H9 (cell line): ENCODE measurements at regions not wholly inside any gene's neighbourhood (a gene's known extent, or its start where the extent isn't known, plus 50 kb on each side); places are given as distances from the start of the nearest gene placed in this dataset.

ENCODE experiments used
- DNase-seq: peaks from one replicate; pipeline ENCODE4 v3.0.0-alpha.2; 2017
- H2AFZ ChIP-seq: one replicate; pipeline ENCODE4 v1.6.1; 2013; ENCODE audit warnings: mild to moderate bottlenecking, low read length, control low read depth, moderate library complexity
- H2AK5ac ChIP-seq: 2 replicates; pipeline ENCODE4 v1.6.1; 2013; ENCODE audit warnings: low read length, control low read depth, mixed read lengths; ENCODE audit not compliant: insufficient read length
- H2BK120ac ChIP-seq: one replicate; pipeline ENCODE4 v1.6.1; 2013; ENCODE audit warnings: low read depth, mild to moderate bottlenecking, low read length, control low read depth, inconsistent platforms; ENCODE audit not compliant: poor library complexity, severe bottlenecking
- H2BK12ac ChIP-seq: 2 replicates; pipeline ENCODE4 v1.6.1; 2013; ENCODE audit warnings: low read length, control low read depth, mixed read lengths, low read depth; ENCODE audit not compliant: insufficient read length
- H2BK15ac ChIP-seq: 2 replicates; pipeline ENCODE4 v1.6.1; 2013; ENCODE audit warnings: low read depth, low read length, control low read depth
- H2BK20ac ChIP-seq: one replicate; pipeline ENCODE4 v1.6.1; 2013; ENCODE audit warnings: low read depth, mild to moderate bottlenecking, low read length, control low read depth, inconsistent platforms; ENCODE audit not compliant: poor library complexity, severe bottlenecking
- H2BK5ac ChIP-seq: 2 replicates; pipeline ENCODE4 v1.6.1; 2013; ENCODE audit warnings: low read length, control low read depth, mixed read lengths; ENCODE audit not compliant: insufficient read length
- H3K14ac ChIP-seq: 2 replicates; pipeline ENCODE4 v1.6.1; 2013; ENCODE audit warnings: low read length, control low read depth; ENCODE audit not compliant: insufficient read depth
- H3K18ac ChIP-seq: 2 replicates; pipeline ENCODE4 v1.6.1; 2013; ENCODE audit warnings: low read depth, mild to moderate bottlenecking, mixed read lengths, low read length, control low read depth; ENCODE audit not compliant: insufficient read length
- H3K23ac ChIP-seq: 2 replicates; pipeline ENCODE4 v1.6.1; 2013; ENCODE audit warnings: low read length, control low read depth, mixed read lengths, low read depth; ENCODE audit not compliant: insufficient read length
- H3K23me2 ChIP-seq: 2 replicates; pipeline ENCODE4 v1.6.1; 2013; ENCODE audit warnings: low read depth, mild to moderate bottlenecking, mixed read lengths, low read length, control low read depth; ENCODE audit not compliant: insufficient read length, poor library complexity, severe bottlenecking
- H3K27ac ChIP-seq: 2 replicates; pipeline ENCODE4 v1.5.1; 2013; ENCODE audit warnings: low read length, control low read depth, mixed read lengths, low read depth; ENCODE audit not compliant: insufficient read length
- H3K27me3 ChIP-seq: 2 replicates; pipeline ENCODE4 v1.6.1; 2013; ENCODE audit warnings: low read length, control low read depth, inconsistent platforms; ENCODE audit not compliant: insufficient read depth
- H3K4ac ChIP-seq: 2 replicates; pipeline ENCODE4 v1.6.1; 2013; ENCODE audit warnings: low read depth, mild to moderate bottlenecking, control low read depth, inconsistent platforms, low read length, moderate library complexity
- H3K4me1 ChIP-seq: 2 replicates; pipeline ENCODE4 v1.6.1; 2013; ENCODE audit warnings: low read length, control low read depth, inconsistent platforms; ENCODE audit not compliant: insufficient read depth
- H3K4me2 ChIP-seq: 2 replicates; pipeline ENCODE4 v1.6.1; 2013; ENCODE audit warnings: low read length, control low read depth, mixed read lengths; ENCODE audit not compliant: insufficient read length, insufficient read depth
- H3K56ac ChIP-seq: 2 replicates; pipeline ENCODE4 v1.6.1; 2013; ENCODE audit warnings: low read depth, mild to moderate bottlenecking, mixed read lengths, low read length, control low read depth; ENCODE audit not compliant: insufficient read length
- H3K79me1 ChIP-seq: 2 replicates; pipeline ENCODE4 v1.6.1; 2013; ENCODE audit warnings: low read depth, mild to moderate bottlenecking, moderate library complexity, low read length, control low read depth, inconsistent platforms; ENCODE audit not compliant: insufficient read depth, poor library complexity, severe bottlenecking
- H3K79me2 ChIP-seq: 2 replicates; pipeline ENCODE4 v1.6.1; 2013; ENCODE audit warnings: low read length, control low read depth, inconsistent platforms; ENCODE audit not compliant: insufficient read depth
- H3K9ac ChIP-seq: 2 replicates; pipeline ENCODE4 v1.6.1; 2013; ENCODE audit warnings: low read length, control low read depth, mixed read lengths; ENCODE audit not compliant: insufficient read length; ENCODE audit errors: extremely low read depth
- H3K9me3 ChIP-seq: one replicate; pipeline ENCODE4 v1.6.1; 2013; ENCODE audit warnings: low read depth, low read length, inconsistent platforms; ENCODE audit not compliant: control insufficient read depth
- H3T11ph ChIP-seq: one replicate; pipeline ENCODE4 v1.6.1; 2013; ENCODE audit warnings: mild to moderate bottlenecking, low read length, control low read depth, inconsistent platforms
- H4K20me1 ChIP-seq: one replicate; pipeline ENCODE4 v1.6.1; 2013; ENCODE audit not compliant: control insufficient read depth, insufficient read length, insufficient read depth
- H4K5ac ChIP-seq: 2 replicates; pipeline ENCODE4 v1.6.1; 2013; ENCODE audit warnings: low read depth, mild to moderate bottlenecking, mixed read lengths, low read length, control low read depth; ENCODE audit not compliant: insufficient read length
- H4K8ac ChIP-seq: replicated peaks from 2 replicates; pipeline ENCODE4 v1.6.1; 2013; ENCODE audit warnings: low read length, control low read depth, mixed read lengths, low read depth; ENCODE audit not compliant: insufficient read length
- H4K91ac ChIP-seq: 2 replicates; pipeline ENCODE4 v1.6.1; 2013; ENCODE audit warnings: low read depth, mild to moderate bottlenecking, moderate library complexity, mixed read lengths, low read length, control low read depth; ENCODE audit not compliant: insufficient read length
- H3K27ac Mint-ChIP-seq, 3 experiments: 2 replicates in 2 of 3; 3 replicates in 1 of 3; pipeline ENCODE4 v1.8.0; 2020 to 2021; ENCODE audit warnings: mixed read lengths in 3 of 3, mild to moderate bottlenecking in 1 of 3, moderate library complexity in 1 of 3
- H3K27me3 Mint-ChIP-seq: 2 replicates; pipeline ENCODE4 v1.8.0; 2021; ENCODE audit warnings: low read depth, mild to moderate bottlenecking, moderate library complexity, mixed read lengths
- H3K36me3 Mint-ChIP-seq, 3 experiments: 2 replicates in 2 of 3; 3 replicates in 1 of 3; pipeline ENCODE4 v1.8.0; 2020 to 2021; ENCODE audit warnings: low read depth in 3 of 3, mixed read lengths in 3 of 3; ENCODE audit not compliant: insufficient read depth in 1 of 3
- H3K4me1 Mint-ChIP-seq, 2 experiments: 2 replicates each; pipeline ENCODE4 v1.8.0; 2020; ENCODE audit warnings: mixed read lengths in 2 of 2
- H3K4me3 Mint-ChIP-seq, 2 experiments: 2 replicates in 1 of 2; 3 replicates in 1 of 2; pipeline ENCODE4 v1.8.0; 2020 to 2021; ENCODE audit warnings: mild to moderate bottlenecking in 2 of 2, mixed read lengths in 2 of 2, moderate library complexity in 1 of 2
- H3K9me3 Mint-ChIP-seq, 2 experiments: 2 replicates in 1 of 2; 3 replicates in 1 of 2; pipeline ENCODE4 v1.8.0; 2020; ENCODE audit warnings: mild to moderate bottlenecking in 2 of 2, mixed read lengths in 2 of 2, moderate library complexity in 1 of 2
- WGBS: extraction: QIAGEN DNeasy Blood & Tissue Kit; methylation state at CpG from one replicate; pipeline ENCODE4 v1.1.7; 2013; ENCODE audit warnings: missing lambda C conversion rate, low lambda C conversion rate, mixed read lengths; ENCODE audit not compliant: insufficient read length; ENCODE audit errors: extremely low coverage; 5-methylcytosine and 5-hydroxymethylcytosine counted together
- TF ChIP-seq, protein P1 (sequence below): fragments of 200-600 bp; sonication (generic); conservative IDR thresholded peaks from 3 replicates; pipeline ENCODE4 v1.8.0; 2021; ENCODE audit warnings: antibody characterized with exemption, mild to moderate bottlenecking

DNA sequence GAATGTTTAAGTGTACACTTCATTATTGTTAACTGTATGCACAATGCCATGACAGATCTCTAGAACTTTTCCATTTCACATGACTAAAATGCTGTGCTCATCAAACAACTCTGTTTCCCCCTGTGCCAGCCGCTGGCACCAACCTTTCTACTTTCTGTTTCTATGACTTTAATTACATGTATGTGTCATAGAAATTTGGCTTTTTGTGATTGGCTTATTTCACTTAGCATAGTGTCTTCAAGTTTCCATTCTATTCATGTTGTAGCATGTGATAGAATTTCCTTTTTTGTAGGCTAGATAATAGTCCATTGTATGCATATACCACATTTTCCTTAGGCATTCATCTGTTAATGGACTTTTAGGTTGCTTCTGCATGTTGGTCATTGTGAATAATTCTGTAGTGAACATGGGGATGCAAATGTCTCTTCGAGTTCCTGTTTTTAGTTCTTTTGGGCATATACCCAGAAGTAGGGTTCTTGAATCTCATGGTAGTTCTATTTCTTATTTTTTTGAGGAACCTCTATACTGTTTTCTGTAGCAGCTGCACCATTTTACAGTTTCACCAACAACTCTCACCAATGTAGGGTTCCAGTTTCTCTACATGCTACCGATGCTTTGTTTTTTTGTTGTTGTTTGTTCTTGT is 184.4 kb upstream of the DMRT1 start:
- H3K14ac ChIP-seq: no peak overlapping the region
- H3K27me3 ChIP-seq: no peaks in the 10 kb centered on the region
- H2BK12ac ChIP-seq: no peak overlapping the region
- no peak overlapping the region for H2BK15ac ChIP-seq
- Mint-ChIP-seq H3K36me3 (peaks cover 0 to 3% (median 0%) of the 10 kb centered on the region in 3 experiments; a peak in 3 of 7 replicates), H3K4me3 (no peak overlapping the region), H3K27ac (no peak overlapping the region; a peak in 1 of 7 replicates), H3K27me3 (peaks cover 2% of the 10 kb centered on the region; the same call in 1 of the 2 replicates), H3K9me3 (no peaks in the 10 kb centered on the region; a peak in 1 of 5 replicates), H3K4me1 (peaks cover 13 to 28% of the 10 kb centered on the region in 2 experiments)
- no peaks in the 10 kb centered on the region; the same call in 1 of the 2 replicates for H3K79me2 ChIP-seq
- no peak for DNase-seq
- H4K91ac ChIP-seq: no peak overlapping the region
- no peak overlapping the region for H3K18ac ChIP-seq
- H3K23me2 ChIP-seq: no peaks in the 10 kb centered on the region
- no peak overlapping the region for H4K8ac ChIP-seq
- WGBS: no CpG with 5 or more reads among the region's 3 CpGs
- H4K20me1 ChIP-seq: no peaks in the 10 kb centered on the region
- no peak overlapping the region for H2BK20ac ChIP-seq
- no peak overlapping the region for H3T11ph ChIP-seq
- H3K9ac ChIP-seq: no peak overlapping the region
- no peak overlapping the region for H2BK5ac ChIP-seq
- no peak overlapping the region for H3K27ac ChIP-seq
- H4K5ac ChIP-seq: no peak overlapping the region
- peaks cover 5% of the 10 kb centered on the region for H3K79me1 ChIP-seq
- H3K4me1 ChIP-seq: no peaks in the 10 kb centered on the region
- no peak overlapping the region for H2AFZ ChIP-seq
- H2BK120ac ChIP-seq: no peak overlapping the region
- no peak overlapping the region for H3K4ac ChIP-seq
- TF ChIP-seq, protein P1, sequence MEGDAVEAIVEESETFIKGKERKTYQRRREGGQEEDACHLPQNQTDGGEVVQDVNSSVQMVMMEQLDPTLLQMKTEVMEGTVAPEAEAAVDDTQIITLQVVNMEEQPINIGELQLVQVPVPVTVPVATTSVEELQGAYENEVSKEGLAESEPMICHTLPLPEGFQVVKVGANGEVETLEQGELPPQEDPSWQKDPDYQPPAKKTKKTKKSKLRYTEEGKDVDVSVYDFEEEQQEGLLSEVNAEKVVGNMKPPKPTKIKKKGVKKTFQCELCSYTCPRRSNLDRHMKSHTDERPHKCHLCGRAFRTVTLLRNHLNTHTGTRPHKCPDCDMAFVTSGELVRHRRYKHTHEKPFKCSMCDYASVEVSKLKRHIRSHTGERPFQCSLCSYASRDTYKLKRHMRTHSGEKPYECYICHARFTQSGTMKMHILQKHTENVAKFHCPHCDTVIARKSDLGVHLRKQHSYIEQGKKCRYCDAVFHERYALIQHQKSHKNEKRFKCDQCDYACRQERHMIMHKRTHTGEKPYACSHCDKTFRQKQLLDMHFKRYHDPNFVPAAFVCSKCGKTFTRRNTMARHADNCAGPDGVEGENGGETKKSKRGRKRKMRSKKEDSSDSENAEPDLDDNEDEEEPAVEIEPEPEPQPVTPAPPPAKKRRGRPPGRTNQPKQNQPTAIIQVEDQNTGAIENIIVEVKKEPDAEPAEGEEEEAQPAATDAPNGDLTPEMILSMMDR: no peak
- no peak overlapping the region for H3K23ac ChIP-seq
- H2AK5ac ChIP-seq: no peak overlapping the region
- H3K9me3 ChIP-seq: no peaks in the 10 kb centered on the region
- H3K56ac ChIP-seq: no peak overlapping the region
- H3K4me2 ChIP-seq: no peak overlapping the region
